K562 (cell line): ENCODE measurements at regions not wholly inside any gene's neighbourhood (a gene's known extent, or its start where the extent isn't known, plus 50 kb on each side); places are given as distances from the start of the nearest gene placed in this dataset.

Experiments used
- ATAC-seq: fragments of 200-7000 bp; cut with Tn5 transposase; 3 replicates; pipeline ENCODE4 v1.9.1; 2020; ENCODE audit warnings: moderate library complexity
- BruUV-seq: library from RNA; stranded (reverse); fragments of 400-500 nt; replicated peaks from 2 replicates; lab custom pipeline; 2021; lab: Mats Ljungman, UMichigan
- CTCF ChIA-PET: fragments of 300-600 bp; formaldehyde crosslinking; extraction: SDS; loops from one replicate; lab custom pipeline; 2021; ENCODE audit warnings: low intra/inter-chr PET ratio; lab: Yijun Ruan, JAX
- POLR2A ChIA-PET: fragments of 300-600, 350-650 bp; sonication (Branson Sonifier 250); formaldehyde crosslinking; extraction: SDS; loops from one replicate; lab custom pipeline; 2021; ENCODE audit warnings: antibody characterized with exemption, inconsistent platforms; lab: Yijun Ruan, JAX
- DNase-seq, 4 experiments: peaks; one replicate each; pipeline versions ENCODE4 v3.0.0 to v3.0.0-alpha.2; 2011 to 2018; ENCODE audit warnings: low spot score in 3 of 4, mixed read lengths in 3 of 4; ENCODE audit errors: extremely low read depth in 1 of 4
- FAIRE-seq: peaks from 2 replicates; lab custom pipeline; 2011; peaks lifted over from hg19 to GRCh38; lab: Jason Lieb, UNC
- H2AFZ ChIP-seq: 2 replicates; pipeline ENCODE4 v1.6.0; 2011; ENCODE audit warnings: low read depth, low read length, control low read depth, inconsistent platforms
- H3K27ac ChIP-seq: fragments of 200-600 bp; 3 replicates; pipeline ENCODE4 v1.8.0; 2011; ENCODE audit warnings: low read depth, mild to moderate bottlenecking, control low read depth, inconsistent platforms, low read length, moderate library complexity, mixed read lengths; ENCODE audit errors: extremely low read depth
- H3K27me3 ChIP-seq, 2 experiments: fragments of 300-600 bp in 1 of 2; 2 replicates in 1 of 2; 3 replicates in 1 of 2; pipeline versions ENCODE4 v1.6.0 to v1.8.0; 2011; ENCODE audit warnings: inconsistent platforms in 2 of 2, low read length in 2 of 2, mild to moderate bottlenecking in 1 of 2, mixed read lengths in 1 of 2, moderate library complexity in 1 of 2; ENCODE audit not compliant: control insufficient read depth in 2 of 2, insufficient read depth in 2 of 2
- H3K36me3 ChIP-seq: fragments of 300-600 bp; 3 replicates; pipeline ENCODE4 v1.8.0; 2011; ENCODE audit warnings: mild to moderate bottlenecking, low read length, inconsistent platforms; ENCODE audit not compliant: control insufficient read depth, insufficient read depth
- H3K4me1 ChIP-seq, 2 experiments: fragments of 200-600 bp in 1 of 2; replicated peaks in 1 of 2; 2 replicates in 1 of 2; 3 replicates in 1 of 2; pipeline versions ENCODE4 v1.5.1 to v1.8.0; 2011; ENCODE audit warnings: inconsistent platforms in 2 of 2, low read length in 2 of 2, mild to moderate bottlenecking in 1 of 2, mixed read lengths in 1 of 2, moderate library complexity in 1 of 2; ENCODE audit not compliant: control insufficient read depth in 2 of 2, insufficient read depth in 2 of 2
- H3K4me2 ChIP-seq: 2 replicates; pipeline ENCODE4 v1.6.1; 2011; ENCODE audit warnings: low read length, control low read depth, inconsistent platforms, mixed read lengths; ENCODE audit not compliant: insufficient read depth
- H3K4me3 ChIP-seq: fragments of 200-600 bp; sonication (generic), shearing (Covaris generic); 2 replicates; pipeline ENCODE4 v1.5.1; 2016; ENCODE audit warnings: control low read depth, inconsistent platforms
- H3K79me2 ChIP-seq: fragments of 200-600 bp; 3 replicates; pipeline ENCODE4 v1.8.0; 2011; ENCODE audit warnings: low read length, inconsistent platforms; ENCODE audit not compliant: control insufficient read depth, insufficient read depth
- H3K9ac ChIP-seq, 2 experiments: 2 replicates each; pipeline versions ENCODE4 v1.6.0 to v1.6.1; 2011; ENCODE audit warnings: low read depth in 2 of 2, low read length in 2 of 2, control low read depth in 1 of 2, inconsistent platforms in 1 of 2, mild to moderate bottlenecking in 1 of 2, mixed read lengths in 1 of 2; ENCODE audit not compliant: insufficient read depth in 1 of 2
- H3K9me1 ChIP-seq: one replicate; pipeline ENCODE4 v1.6.0; 2011; ENCODE audit warnings: inconsistent platforms, mild to moderate bottlenecking, low read length, moderate library complexity; ENCODE audit not compliant: control insufficient read depth, insufficient read depth
- H3K9me3 ChIP-seq: replicated peaks from 2 replicates; pipeline ENCODE4 v1.5.1; 2011; ENCODE audit warnings: low read depth, low read length, inconsistent platforms; ENCODE audit not compliant: control insufficient read depth, insufficient read depth
- H4K20me1 ChIP-seq: replicated peaks from 2 replicates; pipeline ENCODE4 v1.6.1; 2011; ENCODE audit warnings: low read length, inconsistent platforms, mixed read lengths; ENCODE audit not compliant: control insufficient read depth, insufficient read depth
- BCL6 ChIP-seq: fragments of 250-450 bp; sonication (Bioruptor Pico); IDR thresholded peaks from 2 replicates; pipeline ENCODE4 v1.4.0; 2020
- LARP7 ChIP-seq: fragments of 450-650 bp; IDR thresholded peaks from 2 replicates; pipeline ENCODE4 v1.6.1; 2016
- PML ChIP-seq: IDR thresholded peaks from 2 replicates; pipeline ENCODE4 v1.6.1; 2012; ENCODE audit warnings: low read length, inconsistent platforms
- PURB ChIP-seq: sonication (generic); formaldehyde crosslinking; IDR thresholded peaks from 2 replicates; pipeline ENCODE4 v1.9.0; 2021; ENCODE audit warnings: low read depth, mild to moderate bottlenecking, missing genetic modification reagents
- PYGO2 ChIP-seq: fragments of 450-650 bp; IDR thresholded peaks from 2 replicates; pipeline ENCODE4 v1.6.1; 2016; ENCODE audit warnings: mild to moderate bottlenecking, missing genetic modification characterization, moderate library complexity, missing compliant biosample characterization
- RBM14 ChIP-seq: fragments of 200-400 bp; formaldehyde crosslinking; IDR thresholded peaks from 2 replicates; pipeline ENCODE4 v1.6.1; 2018; ENCODE audit warnings: low read depth, mild to moderate bottlenecking, low read length, moderate library complexity, borderline replicate concordance; ENCODE audit not compliant: insufficient read depth
- USF2 ChIP-seq: sonication (generic); formaldehyde crosslinking; IDR thresholded peaks from 2 replicates; pipeline ENCODE4 v1.5.0; 2020; ENCODE audit warnings: missing genetic modification reagents
- ZNF408 ChIP-seq: fragments of 250-450 bp; sonication (Bioruptor Pico); IDR thresholded peaks from 2 replicates; pipeline ENCODE4 v1.4.0; 2020; ENCODE audit warnings: low read depth, mild to moderate bottlenecking, moderate library complexity
- ZNF583 ChIP-seq: fragments of 250-450 bp; sonication (Bioruptor Pico); IDR thresholded peaks from 2 replicates; pipeline ENCODE4 v1.4.0; 2020
- WGBS: fragments of 100-300 bp; shearing (Covaris generic); methylation state at CpG from one replicate; pipeline ENCODE4 v1.1.6; 2016; ENCODE audit warnings: low coverage, mixed read lengths; ENCODE audit not compliant: insufficient coverage; ENCODE audit errors: missing lambda C conversion rate; 5-methylcytosine and 5-hydroxymethylcytosine counted together
- in situ Hi-C: fragments of 300-500 bp; cut with MboI; formaldehyde crosslinking; loops from 4 replicates; pipeline ENCODE4 v1.15.0; 2018; ENCODE audit warnings: inconsistent platforms, mixed read lengths
- intact Hi-C: fragments of 100-400 bp; cut with micrococcal nuclease; formaldehyde crosslinking; loops from 2 replicates; pipeline ENCODE4 v1.14.2; 2022

DNA sequence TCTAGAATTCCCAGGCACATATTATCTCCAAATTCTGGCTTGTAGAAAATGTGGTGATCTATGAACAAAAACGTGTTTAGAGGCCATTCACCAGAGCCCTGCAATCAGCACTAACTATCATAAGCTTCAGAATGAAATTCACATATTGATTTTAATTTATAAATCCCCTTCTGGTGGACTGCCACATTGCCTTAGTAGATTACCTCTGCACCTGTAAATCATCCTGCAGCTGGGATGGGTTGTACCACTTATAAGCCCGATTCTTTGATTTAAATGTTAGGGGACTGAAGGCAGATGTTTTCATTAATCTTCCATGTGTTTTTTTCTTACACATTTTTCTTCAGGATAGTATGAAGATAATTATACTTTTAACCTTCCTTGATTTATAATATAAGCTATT lies 140.7 kb upstream of the PTPRD start:
- CTCF ChIA-PET = no interaction called here
- no peak overlapping the region for H2AFZ ChIP-seq
- H3K4me1 ChIP-seq = no peaks in the 10 kb centered on the region
- no peak overlapping the region for H3K4me2 ChIP-seq
- DNase-seq (no peak), FAIRE-seq (no peak), ATAC-seq (no peak)
- intact Hi-C loops = no loop called here
- H3K9me1 ChIP-seq = no peaks in the 10 kb centered on the region
- no peaks in the 10 kb centered on the region for H3K9me3 ChIP-seq
- whole genome bisulfite sequencing = 0% methylated on average over 2 of the region's 2 CpGs
- POLR2A ChIA-PET = no interaction called here
- H3K79me2 ChIP-seq = no peaks in the 10 kb centered on the region
- H3K27me3 ChIP-seq = no peaks in the 10 kb centered on the region
- in situ Hi-C loops = no loop called here
- no peak overlapping the region for H3K9ac ChIP-seq
- no peak for TF ChIP-seq ZNF408 (CRISPR knock-in tag)
- TF ChIP-seq USF2 (CRISPR knock-in tag) = no peak
- TF ChIP-seq ZNF583 = no peak
- no peak for TF ChIP-seq LARP7
- no peak for TF ChIP-seq PYGO2 (tag)
- no peak for TF ChIP-seq PURB (CRISPR knock-in tag)
- TF ChIP-seq BCL6 (CRISPR knock-in tag) = no peak
- H3K27ac ChIP-seq = no peak overlapping the region
- no peak overlapping the region for H3K4me3 ChIP-seq
- BruUV-seq = no TSS peak
- no peaks in the 10 kb centered on the region for H4K20me1 ChIP-seq
- no peaks in the 10 kb centered on the region for H3K36me3 ChIP-seq

- no peaks in the 10 kb centered on the region for H3K4me1 ChIP-seq
- BruUV-seq = no TSS peak
- no peaks in the 10 kb centered on the region for H3K79me2 ChIP-seq
- POLR2A ChIA-PET = no interaction called here
- no peak overlapping the region for H3K4me2 ChIP-seq
- H3K27me3 ChIP-seq = no peaks in the 10 kb centered on the region
- no peaks in the 10 kb centered on the region for H4K20me1 ChIP-seq
- no peak for FAIRE-seq
- ATAC-seq = no peak
- H3K9ac ChIP-seq = no peak overlapping the region
- H3K9me3 ChIP-seq = no peaks in the 10 kb centered on the region
- H3K27ac ChIP-seq = no peak overlapping the region
- intact Hi-C loops (no loop called here), in situ Hi-C loops (no loop called here)
- H3K9me1 ChIP-seq = no peaks in the 10 kb centered on the region
- DNase-seq = no peak
- H3K4me3 ChIP-seq = no peak overlapping the region
- CTCF ChIA-PET = no interaction called here
- TF ChIP-seq RBM14 (no peak), PML (no peak)
- H3K36me3 ChIP-seq = no peaks in the 10 kb centered on the region
- 11% methylated on average over 3 of the region's 3 CpGs for WGBS
- H2AFZ ChIP-seq = no peak overlapping the region
These were observed 151.7 kb upstream of the PTPRD start for GRCh38 chr9:10764481-10764880.
